ENCODE measurements at regions not wholly inside any gene's neighbourhood (a gene's known extent, or its start where the extent isn't known, plus 50 kb on each side); places are given as distances from the start of the nearest gene placed in this dataset.

GRCh38 chr6:120186080-120186479, 836.5 kb upstream of the MAN1A1 start:
- Histone ChIP-seq H2BK15ac (ENCODE audit: low read depth, low read length) (no peak overlapping the region), H3K4me3 (ENCODE audit: insufficient read depth, low read depth, low read length) (no peak overlapping the region), H2AFZ (replicated peaks; ENCODE audit: low read length, poor library complexity) (no peak overlapping the region), H2BK120ac (ENCODE audit: low read depth, low read length) (no peak overlapping the region), H4K91ac (ENCODE audit: insufficient read depth, low read depth, low read length) (no peak overlapping the region), H3K14ac (replicated peaks; ENCODE audit: low read depth, low read length) (no peak overlapping the region), H3K9me3 (ENCODE audit: control insufficient read depth, insufficient read depth, low read length) (peaks cover 8% of the 10 kb centered on the region), H2AK5ac (ENCODE audit: low read depth, low read length) (no peak overlapping the region), H3K56ac (ENCODE audit: extremely low read depth, insufficient read depth, low read length) (no peak overlapping the region), H3K9me1 (ENCODE audit: insufficient read depth, low read length) (no peaks in the 10 kb centered on the region), H3K9ac (ENCODE audit: low read depth, low read length) (no peak overlapping the region), H3K18ac (ENCODE audit: low read depth, low read length) (no peak overlapping the region), H2AK9ac (replicated peaks; ENCODE audit: low read depth, low read length, poor library complexity) (no peak overlapping the region), H3K27ac (ENCODE audit: insufficient read depth, low read length) (no peak overlapping the region), H3K4me2 (ENCODE audit: low read depth, low read length) (no peak overlapping the region), H3K4me1 (ENCODE audit: control insufficient read depth, insufficient read depth, low read length) (no peaks in the 10 kb centered on the region), H4K20me1 (ENCODE audit: insufficient read depth, low read length) (no peaks in the 10 kb centered on the region), H3K36me3 (ENCODE audit: control insufficient read depth, insufficient read depth, low read length) (no peaks in the 10 kb centered on the region), H3K27me3 (ENCODE audit: control insufficient read depth, insufficient read depth, low read length) (no peaks in the 10 kb centered on the region), H2BK20ac (ENCODE audit: low read depth, low read length) (no peak overlapping the region), H3K79me1 (ENCODE audit: low read depth in 1 of 2, low read length in 2 of 2) (no peaks in the 10 kb centered on the region), H2BK5ac (ENCODE audit: low read depth, low read length, poor library complexity, severe bottlenecking) (no peak overlapping the region), H3K4ac (ENCODE audit: low read depth, low read length) (no peak overlapping the region), H4K8ac (ENCODE audit: low read depth in 2 of 2, low read length in 2 of 2) (no peak overlapping the region), H4K5ac (ENCODE audit: low read depth, low read length) (no peak overlapping the region), H3K23ac (ENCODE audit: low read depth, low read length) (no peak overlapping the region)
- BruUV-seq (replicated peaks) = no TSS peak
- intact Hi-C loops (cut with micrococcal nuclease) = no loop called here
- TF ChIP-seq POLR2A (IDR thresholded peaks at IDR 0.05; ENCODE audit: low read depth, low read length) = no peak
- TF ChIP-seq USF2 (IDR thresholded peaks at IDR 0.05; ENCODE audit: low read depth, low read length) = no peak
- no peak for TF ChIP-seq CTCF (conservative IDR thresholded peaks at IDR 0.05; ENCODE audit: low read depth, low read length)
- TF ChIP-seq BHLHE40 (IDR thresholded peaks at IDR 0.05; ENCODE audit: low read depth, low read length) = no peak
- no peak for TF ChIP-seq CEBPB (IDR thresholded peaks at IDR 0.05; ENCODE audit: low read depth, low read length)
- TF ChIP-seq MXI1 (IDR thresholded peaks at IDR 0.05; ENCODE audit: borderline replicate concordance, low read depth, low read length) = no peak
- no peak for TF ChIP-seq SMC3 (IDR thresholded peaks at IDR 0.05; ENCODE audit: low read depth, low read length)
- TF ChIP-seq ELK1 (IDR thresholded peaks at IDR 0.05; ENCODE audit: borderline replicate concordance, low read depth, low read length) = no peak
- no peak for TF ChIP-seq CHD1 (IDR thresholded peaks at IDR 0.05; ENCODE audit: low read depth, low read length)
- TF ChIP-seq RCOR1 (IDR thresholded peaks at IDR 0.05; ENCODE audit: insufficient replicate concordance, low read length) = no peak
- TF ChIP-seq FOS (IDR thresholded peaks at IDR 0.05; ENCODE audit: low read depth, low read length) = no peak
- TF ChIP-seq RFX5 (IDR thresholded peaks at IDR 0.05; ENCODE audit: low read depth, low read length) = no peak
- no peak for DNase-seq
- dilution Hi-C loops (cut with HindIII; ENCODE audit: low sequenced_read_pairs, unreplicated experiment) = no loop called here
- CTCF ChIA-PET = no interaction called here
- no peak for ATAC-seq (ENCODE audit: low read depth)
- POLR2A ChIA-PET (ENCODE audit: unreplicated experiment) = interaction anchor here (0.7 kb wide), 1 partner anchor 1673 kb away, joined by 3 read pairs; no protein-coding TSS in a partner anchor
- in situ Hi-C loops (cut with MboI; ENCODE audit: low sequenced_read_pairs) = no loop called here

All from IMR-90 (cell line).